ENCODE measurements at regions not wholly inside any gene's neighbourhood (a gene's known extent, or its start where the extent isn't known, plus 50 kb on each side); places are given as distances from the start of the nearest gene placed in this dataset.

DNA sequence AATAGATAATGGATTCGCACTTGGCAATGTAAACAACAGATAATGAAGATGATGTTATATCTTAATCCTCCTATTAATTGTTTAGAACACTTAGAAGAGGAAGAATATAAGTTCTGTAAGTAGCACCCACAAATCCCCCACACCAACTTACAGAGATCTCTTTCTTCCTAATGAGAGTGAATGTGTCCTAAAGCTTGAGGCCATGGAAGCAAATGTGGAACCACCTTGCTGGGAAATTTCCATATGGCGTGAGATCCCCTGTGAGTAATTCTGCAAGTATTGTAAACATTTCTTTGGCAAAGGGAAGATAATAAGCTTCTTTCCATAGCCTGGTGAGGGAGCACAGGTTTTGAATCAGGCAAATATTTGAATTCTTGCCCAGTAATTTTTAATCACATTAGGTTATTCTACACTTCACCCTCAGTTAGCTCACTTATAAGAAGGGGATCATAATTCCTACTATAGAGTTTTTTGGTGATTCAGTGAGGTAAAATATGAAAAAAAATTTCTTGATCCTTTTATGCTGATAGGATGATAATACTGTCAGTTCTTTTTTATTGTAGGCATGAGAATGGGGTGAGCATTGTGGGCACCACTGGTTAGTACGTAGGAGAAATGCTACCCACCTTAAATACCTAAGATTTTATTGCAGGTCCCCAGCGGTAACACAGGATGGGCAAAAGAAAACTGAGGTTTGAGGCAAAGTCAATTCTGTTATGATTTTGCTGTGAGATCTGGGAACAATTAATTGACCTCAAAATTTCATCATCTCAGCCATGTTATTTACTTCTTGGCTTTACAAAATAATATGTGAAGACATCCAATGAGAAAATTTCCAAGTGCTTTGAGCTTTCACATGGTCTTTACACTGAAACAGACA is 574.8 kb downstream of the PSAT1 start:
- TF ChIP-seq POLR2A (IDR thresholded peaks at IDR 0.05) = no peak
- TF ChIP-seq, protein P1, sequence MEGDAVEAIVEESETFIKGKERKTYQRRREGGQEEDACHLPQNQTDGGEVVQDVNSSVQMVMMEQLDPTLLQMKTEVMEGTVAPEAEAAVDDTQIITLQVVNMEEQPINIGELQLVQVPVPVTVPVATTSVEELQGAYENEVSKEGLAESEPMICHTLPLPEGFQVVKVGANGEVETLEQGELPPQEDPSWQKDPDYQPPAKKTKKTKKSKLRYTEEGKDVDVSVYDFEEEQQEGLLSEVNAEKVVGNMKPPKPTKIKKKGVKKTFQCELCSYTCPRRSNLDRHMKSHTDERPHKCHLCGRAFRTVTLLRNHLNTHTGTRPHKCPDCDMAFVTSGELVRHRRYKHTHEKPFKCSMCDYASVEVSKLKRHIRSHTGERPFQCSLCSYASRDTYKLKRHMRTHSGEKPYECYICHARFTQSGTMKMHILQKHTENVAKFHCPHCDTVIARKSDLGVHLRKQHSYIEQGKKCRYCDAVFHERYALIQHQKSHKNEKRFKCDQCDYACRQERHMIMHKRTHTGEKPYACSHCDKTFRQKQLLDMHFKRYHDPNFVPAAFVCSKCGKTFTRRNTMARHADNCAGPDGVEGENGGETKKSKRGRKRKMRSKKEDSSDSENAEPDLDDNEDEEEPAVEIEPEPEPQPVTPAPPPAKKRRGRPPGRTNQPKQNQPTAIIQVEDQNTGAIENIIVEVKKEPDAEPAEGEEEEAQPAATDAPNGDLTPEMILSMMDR (IDR thresholded peaks at IDR 0.05) = no peak

Data from testis (tissue), 2 donors.